GM12872 (cell line): ENCODE measurements at regions not wholly inside any gene's neighbourhood (a gene's known extent, or its start where the extent isn't known, plus 50 kb on each side); places are given as distances from the start of the nearest gene placed in this dataset.
A peak's percentile ranks its signal among the peaks of the same experiment; 100 is the strongest.

Experiments
- CTCF ChIP-seq: IDR thresholded peaks from 3 replicates; pipeline ENCODE4 v1.5.1; 2011; ENCODE audit warnings: low read depth, mild to moderate bottlenecking, low read length, moderate library complexity; ENCODE audit not compliant: insufficient read depth

GRCh38 chr5:38662090-38662489 is 105.6 kb upstream of the LIFR start:
- TF ChIP-seq CTCF, result no peak

GRCh38 chr5:38663249-38663648 is 106.8 kb upstream of the LIFR start:
- TF ChIP-seq CTCF, result no peak

- TF ChIP-seq CTCF, result peak; percentile 44; the same call in 2 of the 3 replicates
Observed at GRCh38 chr5:38666668-38667498, 110.4 kb upstream of the LIFR start.

- no peak for TF ChIP-seq CTCF
Observed at GRCh38 chr5:38667499-38667776, 111.0 kb upstream of the LIFR start.

DNA sequence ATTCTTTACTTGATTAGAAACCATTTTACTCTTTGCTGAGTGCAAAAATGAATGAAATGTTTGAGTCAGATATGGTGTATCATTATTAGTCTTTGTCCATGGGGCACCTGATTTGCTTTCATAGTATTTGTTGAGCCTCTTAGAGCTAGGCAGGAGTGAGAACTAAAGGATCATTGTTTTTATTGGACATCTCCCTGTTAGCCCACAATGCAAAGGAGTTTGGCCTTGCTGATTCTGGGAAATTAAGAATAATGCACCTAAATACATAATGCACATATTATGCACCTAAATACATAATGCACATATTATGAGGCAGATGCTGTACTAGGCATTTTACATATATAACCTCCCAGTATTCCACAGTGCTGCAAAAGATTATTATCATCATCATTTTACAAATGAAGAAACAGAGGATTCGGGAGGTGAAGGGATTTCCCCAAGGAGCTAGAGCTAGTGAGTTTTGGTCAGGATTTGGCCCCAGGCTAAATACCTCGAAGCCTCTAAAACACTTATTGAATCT is 113.0 kb upstream of the LIFR start:
- no peak for TF ChIP-seq CTCF

GRCh38 chr5:38670066-38670465 is 113.6 kb upstream of the LIFR start:
- TF ChIP-seq CTCF, result no peak

DNA sequence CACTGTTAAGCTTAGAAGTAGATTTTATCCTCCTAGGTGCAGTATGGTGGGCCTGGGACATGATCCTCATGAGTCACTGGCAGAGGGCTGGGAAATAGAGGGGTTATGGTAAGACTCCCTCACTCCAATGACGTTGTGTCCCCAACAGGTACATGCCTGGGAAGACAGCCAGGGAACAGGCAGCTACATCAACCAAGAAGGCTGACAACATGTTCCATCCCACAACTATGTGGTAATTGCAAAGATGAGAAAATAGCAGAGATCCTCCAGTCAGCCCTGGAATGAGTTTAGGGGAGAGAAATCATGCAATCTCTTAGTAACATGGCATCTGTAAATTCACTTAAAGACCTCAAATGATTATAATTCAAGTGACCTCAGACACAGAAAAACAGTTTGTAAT is 114.4 kb upstream of the LIFR start:
- TF ChIP-seq CTCF, result no peak
